Activated T-helper 9 cell treated with anti-CD3 and anti-CD28 coated beads, Interleukin-2, amount 50 U/mL, for 16 hours (primary cell): ENCODE measurements at regions not wholly inside any gene's neighbourhood (a gene's known extent, or its start where the extent isn't known, plus 50 kb on each side); places are given as distances from the start of the nearest gene placed in this dataset.
"Not testable (repeated sequence)": the region's sequence is repeated elsewhere in the genome, so short reads cannot be mapped to it uniquely, and the experiment has no call there.

Experiments
- DNase-seq: peaks from one replicate; pipeline ENCODE4 v3.0.0-alpha.2; 2020; ENCODE audit warnings: low read depth

DNA sequence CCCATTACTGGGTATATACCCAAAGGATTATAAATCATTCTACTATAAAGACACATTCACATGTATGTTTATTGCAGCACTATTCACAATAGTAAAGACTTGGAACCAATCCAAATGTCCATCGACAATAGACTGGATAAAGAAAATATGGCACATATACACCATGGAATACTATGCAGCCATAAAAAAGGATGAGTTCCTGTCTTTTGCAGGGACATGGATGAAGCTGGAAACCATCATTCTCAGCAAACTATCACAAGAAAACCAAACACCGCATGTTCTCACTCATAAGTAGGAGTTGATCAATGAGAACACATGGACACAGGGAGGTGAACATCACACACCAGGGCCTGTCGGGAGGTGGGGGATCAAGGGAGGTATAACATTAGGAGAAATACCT, 62.2 kb upstream of the FBXL17 start:
- DNase-seq = not testable (repeated sequence)

DNA sequence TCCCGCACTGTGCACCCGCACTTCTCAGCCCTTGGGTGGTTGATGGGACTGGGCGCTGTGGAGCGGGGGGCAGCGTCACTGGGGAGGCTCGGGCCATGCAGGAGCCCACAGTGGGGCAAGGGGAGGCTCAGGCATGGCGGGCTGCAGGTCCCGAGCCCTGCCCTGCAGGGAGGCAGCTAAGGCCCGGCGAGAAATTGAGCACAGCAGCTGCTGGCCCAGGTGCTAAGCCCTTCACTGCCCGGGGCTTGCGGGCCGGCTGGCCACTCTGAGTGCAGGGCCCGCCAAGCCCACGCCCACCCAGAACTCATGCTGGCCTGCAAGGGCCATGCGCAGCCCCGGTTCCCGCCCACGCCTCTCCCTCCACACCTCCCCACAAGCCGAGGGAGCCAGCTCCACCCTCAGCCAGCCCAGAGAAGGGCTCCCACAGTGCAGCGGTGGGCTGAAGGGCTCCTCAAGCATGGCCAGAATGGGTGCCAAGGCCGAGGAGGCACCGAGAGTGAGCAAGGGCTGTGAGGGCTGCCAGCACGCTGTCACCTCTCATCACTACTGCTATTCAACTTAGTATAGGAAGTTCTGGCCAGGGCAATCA, 60.3 kb upstream of the FBXL17 start:
- DNase-seq = not testable (repeated sequence)

DNA sequence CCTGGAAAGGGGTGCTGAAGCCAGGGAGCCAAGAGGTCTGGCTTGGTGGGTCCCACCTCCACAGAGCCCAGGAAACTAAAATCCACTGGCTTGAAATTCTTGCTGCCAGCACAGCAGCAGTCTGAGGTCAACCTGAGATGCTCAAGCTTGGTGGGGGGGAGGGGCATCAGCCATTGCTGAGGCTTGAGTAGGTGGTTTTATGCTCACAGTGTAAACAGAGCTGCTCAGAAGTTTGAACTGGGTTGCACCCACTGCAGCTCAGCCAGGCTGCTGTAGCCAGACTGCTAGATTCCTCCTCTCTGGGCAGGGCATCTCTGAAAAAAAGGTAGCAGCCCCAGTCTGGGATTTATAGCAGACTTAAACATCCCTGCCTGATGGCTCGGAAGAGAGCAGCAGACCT, 55.5 kb upstream of the FBXL17 start:
- DNase-seq = no peak

DNA sequence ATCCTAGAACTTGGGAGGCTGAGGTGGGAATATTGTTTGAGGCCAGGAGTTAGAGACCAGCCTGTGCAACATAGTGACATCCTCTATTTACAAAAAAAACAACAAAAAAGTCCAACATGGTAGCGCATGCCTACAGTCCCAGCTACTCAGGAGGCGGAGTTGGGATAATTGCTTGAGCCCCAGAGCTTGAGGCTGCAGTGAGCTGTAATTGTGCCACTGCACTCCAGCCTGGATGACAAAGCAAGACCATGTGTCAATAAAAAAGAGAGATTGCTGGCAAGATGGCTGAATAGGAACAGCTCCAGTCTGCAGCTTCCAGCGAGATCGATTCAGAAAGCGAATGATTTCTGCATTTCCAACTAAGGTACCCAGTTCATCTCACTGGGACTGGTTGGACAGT, 54.8 kb upstream of the FBXL17 start:
- no peak for DNase-seq

DNA sequence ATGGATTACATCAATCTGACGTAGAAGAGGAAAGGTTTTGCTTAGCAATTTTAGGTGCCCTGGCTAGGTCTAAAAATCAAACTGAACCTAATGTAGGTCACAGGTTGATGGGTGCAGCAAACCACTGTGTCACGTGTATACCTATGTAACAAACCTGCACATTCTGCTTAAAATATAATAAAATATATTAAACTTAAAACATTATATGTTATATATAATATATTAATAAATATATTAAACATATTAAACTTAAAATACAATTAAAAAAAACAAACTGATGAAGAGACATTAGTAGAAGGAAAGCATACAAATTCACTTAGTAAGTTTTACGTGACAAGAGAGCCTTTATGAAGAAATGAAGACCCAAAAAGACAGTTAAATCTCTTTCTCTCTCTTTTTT, 51.7 kb upstream of the FBXL17 start:
- no peak for DNase-seq

DNA sequence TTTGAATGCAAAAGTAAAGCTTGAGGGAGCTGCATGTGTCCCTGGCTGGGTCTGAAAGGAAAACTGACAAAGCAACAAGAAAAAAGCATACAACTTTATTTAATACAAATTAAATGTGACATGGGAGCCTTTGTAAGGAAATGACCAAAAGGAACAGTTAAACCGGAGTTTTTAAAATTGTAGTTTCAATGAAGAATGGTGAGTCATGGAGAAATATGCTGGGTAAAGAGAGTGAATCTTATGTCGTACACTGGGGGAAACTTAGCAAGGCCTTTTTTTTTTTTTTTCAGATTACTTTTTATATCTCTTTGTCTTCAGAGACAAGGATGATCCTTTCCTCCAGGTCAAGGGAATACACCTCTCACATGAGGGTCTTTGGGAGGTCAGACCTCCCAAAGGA, 50.1 kb upstream of the FBXL17 start:
- DNase-seq = no peak
